ENCODE measurements at regions not wholly inside any gene's neighbourhood (a gene's known extent, or its start where the extent isn't known, plus 50 kb on each side); places are given as distances from the start of the nearest gene placed in this dataset.

DNA sequence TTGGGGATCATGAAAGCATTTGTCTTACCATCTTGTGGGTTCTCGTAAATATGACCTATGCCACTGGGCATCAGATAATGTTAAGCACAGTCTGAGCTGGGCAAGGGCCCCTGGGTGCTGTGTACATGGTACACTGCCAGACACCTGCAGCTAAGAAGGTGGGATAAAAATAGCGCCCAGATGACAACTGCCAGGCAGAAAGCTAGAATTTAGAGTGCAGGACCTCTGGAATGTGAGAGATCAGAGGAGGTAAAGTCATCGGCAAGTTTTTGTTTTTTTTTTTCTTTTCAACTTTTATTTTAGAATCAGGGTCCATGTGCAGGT lies 53.8 kb upstream of the CYRIA start:
- Histone ChIP-seq H3K4me2 (no peak overlapping the region), H3K9ac (no peak overlapping the region), H3K4me1 (peaks cover 0 to 44% (median 9%) of the 10 kb centered on the region in 10 experiments; a peak in 11 of 20 replicates), H3K9me3 (replicated peaks in 1 of 11) (no peaks in the 10 kb centered on the region), H3K27me3 (no peaks in the 10 kb centered on the region), H3K36me3 (no peaks in the 10 kb centered on the region), H3K4me3 (no peak overlapping the region), H3K27ac (no peak overlapping the region), H4K20me1 (no peaks in the 10 kb centered on the region)
- TF ChIP-seq Cebpa-rat (IDR thresholded peaks at IDR 0.05) = no peak

DNA sequence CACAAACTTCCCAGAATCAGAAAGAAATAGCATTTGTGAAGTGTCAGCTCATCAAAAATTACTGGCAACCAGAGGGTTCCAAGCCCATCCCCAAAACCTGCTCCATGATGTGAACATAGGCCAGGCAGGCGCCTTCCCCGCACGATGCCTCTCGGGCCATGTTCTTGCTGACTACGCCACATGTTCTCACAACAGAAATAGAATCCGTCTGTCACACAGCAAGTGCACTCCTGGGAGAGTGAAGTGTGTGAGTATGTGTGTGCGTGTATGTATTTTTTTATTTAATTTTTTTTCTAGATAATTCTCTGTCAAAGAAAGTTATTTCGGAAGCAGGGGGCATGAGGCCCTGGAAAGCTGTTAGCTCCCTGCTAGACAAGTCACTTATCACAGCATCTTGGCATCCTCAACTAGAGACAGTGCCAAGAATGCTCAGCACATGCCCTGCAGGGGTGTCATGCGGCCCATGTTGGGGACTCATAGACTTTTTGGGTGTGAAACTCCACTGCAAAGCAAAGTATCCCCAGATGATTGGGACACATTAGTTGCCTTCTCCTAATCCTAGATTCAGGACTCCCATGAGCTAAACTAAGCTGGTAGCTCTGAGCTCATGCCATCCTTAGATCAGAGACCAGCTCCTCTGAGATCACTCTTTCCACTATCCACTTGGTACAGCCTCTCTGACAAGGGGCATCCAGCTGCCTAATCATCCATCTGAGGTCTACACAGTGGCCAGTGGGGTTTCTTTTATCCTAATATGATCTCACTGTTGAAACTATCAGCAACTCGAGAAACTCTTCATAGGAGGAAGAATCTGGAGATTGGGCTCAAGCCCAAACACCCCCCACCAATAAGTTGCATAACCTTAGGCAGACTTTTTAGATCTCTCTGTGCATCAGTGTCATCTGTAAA lies 53.2 kb upstream of the CYRIA start:
- TF ChIP-seq Cebpa-rat (IDR thresholded peaks at IDR 0.05) = no peak
- Histone ChIP-seq H3K9me3 (replicated peaks in 1 of 11) (no peaks in the 10 kb centered on the region), H3K4me3 (no peak overlapping the region), H3K27ac (no peak overlapping the region), H3K27me3 (no peaks in the 10 kb centered on the region), H3K4me1 (peaks cover 0 to 48% (median 9%) of the 10 kb centered on the region in 10 experiments; a peak in 11 of 20 replicates), H4K20me1 (no peaks in the 10 kb centered on the region), H3K4me2 (peak overlapping the region in 3 of 11 experiments; percentile 43 to 72 (median 63); a peak in 3 of 22 replicates), H3K9ac (no peak overlapping the region), H3K36me3 (no peaks in the 10 kb centered on the region)

DNA sequence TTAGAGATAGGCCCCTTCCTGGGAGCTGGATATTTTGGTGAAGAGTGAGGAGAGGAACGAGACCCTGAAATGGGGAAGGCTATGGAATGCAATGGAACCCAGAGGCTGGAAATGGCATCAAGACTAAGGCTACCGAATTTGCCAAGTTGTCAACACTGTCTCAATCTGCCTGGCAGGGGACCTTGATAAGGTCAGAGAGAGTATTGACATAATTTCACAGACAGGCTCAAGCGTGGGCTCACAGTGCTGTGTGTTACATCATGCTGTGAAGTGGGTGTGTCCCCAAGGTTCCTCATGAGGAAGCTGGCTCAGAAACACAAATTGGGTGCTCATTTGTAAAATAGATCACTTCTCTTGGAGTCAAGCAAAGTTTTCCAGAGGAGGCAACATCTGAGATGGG lies 51.8 kb upstream of the CYRIA start:
- H3K9ac ChIP-seq = no peak overlapping the region
- TF ChIP-seq Cebpa-rat (IDR thresholded peaks at IDR 0.05) = no peak
- H3K36me3 ChIP-seq = no peaks in the 10 kb centered on the region
- no peak overlapping the region for H3K4me3 ChIP-seq
- peak overlapping the region in 4 of 11 experiments; percentile 0 to 72 (median 53); a peak in 6 of 22 replicates for H3K4me2 ChIP-seq
- H3K9me3 ChIP-seq (replicated peaks in 1 of 11) = no peaks in the 10 kb centered on the region
- no peaks in the 10 kb centered on the region for H4K20me1 ChIP-seq
- no peaks in the 10 kb centered on the region for H3K27me3 ChIP-seq
- no peak overlapping the region for H3K27ac ChIP-seq
- H3K4me1 ChIP-seq = peaks cover 0 to 58% (median 9%) of the 10 kb centered on the region in 10 experiments; a peak in 11 of 20 replicates

DNA sequence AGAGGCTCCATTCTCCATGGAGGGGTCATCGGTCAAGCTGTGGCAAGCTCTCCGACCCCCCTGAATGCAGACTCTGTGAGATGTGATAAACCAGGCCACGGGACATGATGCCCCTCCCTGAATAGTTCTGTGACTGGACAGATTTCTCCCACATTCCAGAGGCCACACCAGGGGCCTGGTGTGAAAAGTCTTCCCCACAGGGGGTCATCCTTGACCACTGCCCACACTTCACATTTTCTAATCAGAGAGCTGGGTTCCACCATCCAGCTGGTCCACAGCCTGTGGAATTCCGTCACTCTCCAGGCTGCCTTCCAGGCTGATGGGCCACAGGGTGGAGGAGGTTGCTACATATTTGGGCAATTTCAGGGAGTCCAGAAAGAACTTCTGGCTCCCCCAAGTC lies 51.3 kb upstream of the CYRIA start:
- no peak for TF ChIP-seq Cebpa-rat (IDR thresholded peaks at IDR 0.05)
- no peaks in the 10 kb centered on the region for H4K20me1 ChIP-seq
- H3K4me1 ChIP-seq = peaks cover 0 to 63% (median 9%) of the 10 kb centered on the region in 10 experiments; a peak in 11 of 20 replicates

DNA sequence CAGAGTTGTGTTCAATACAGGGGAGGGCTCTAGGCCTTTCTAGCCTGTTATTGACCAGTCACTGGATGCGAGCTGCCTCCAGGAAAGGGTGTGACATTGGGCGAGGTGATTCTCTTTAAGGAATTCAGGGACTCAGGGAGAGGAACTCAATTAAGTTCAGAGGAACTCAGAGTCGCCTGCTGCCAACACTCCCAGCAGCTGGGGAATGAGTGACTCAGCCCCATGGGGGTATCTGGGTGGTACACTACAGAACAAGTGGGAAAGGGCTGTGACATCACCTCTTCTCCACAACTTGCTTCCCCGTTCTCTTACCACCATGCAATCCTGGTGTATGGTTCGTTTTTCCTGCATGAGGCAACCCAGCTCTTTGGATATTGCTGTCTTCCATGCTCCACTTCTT lies 50.4 kb upstream of the CYRIA start:
- peaks cover 0 to 64% (median 9%) of the 10 kb centered on the region in 10 experiments; a peak in 11 of 20 replicates for H3K4me1 ChIP-seq
- TF ChIP-seq Cebpa-rat (IDR thresholded peaks at IDR 0.05) = no peak

More for the DNA sequence above, 51.3 kb upstream of the CYRIA start:
- H3K27ac ChIP-seq = no peak overlapping the region
- no peaks in the 10 kb centered on the region for H3K36me3 ChIP-seq
- H3K4me2 ChIP-seq = peak overlapping the region in 4 of 11 experiments; percentile 0 to 72 (median 53); a peak in 5 of 22 replicates
- H3K27me3 ChIP-seq = no peaks in the 10 kb centered on the region
- H3K9ac ChIP-seq = no peak overlapping the region
- H3K9me3 ChIP-seq (replicated peaks in 1 of 11) = no peaks in the 10 kb centered on the region
- H3K4me3 ChIP-seq = no peak overlapping the region

More for the DNA sequence above, 50.4 kb upstream of the CYRIA start:
- Histone ChIP-seq H3K27me3 (no peaks in the 10 kb centered on the region), H3K9ac (no peak overlapping the region), H3K4me2 (peak overlapping the region in 5 of 11 experiments; percentile 36 to 72 (median 48); a peak in 10 of 22 replicates), H4K20me1 (no peaks in the 10 kb centered on the region), H3K36me3 (no peaks in the 10 kb centered on the region), H3K9me3 (replicated peaks in 1 of 11) (no peaks in the 10 kb centered on the region), H3K4me3 (no peak overlapping the region), H3K27ac (no peak overlapping the region)

Data from BLaER1 treated with 17β-estradiol and CSF1 and Interleukin-3, amounts not matched to agents 10 nM and 100 nM (cell line).